ENCODE measurements at regions not wholly inside any gene's neighbourhood (a gene's known extent, or its start where the extent isn't known, plus 50 kb on each side); places are given as distances from the start of the nearest gene placed in this dataset.

GRCh38 chr17:72426321-72426720 is 305.5 kb downstream of the SOX9 start:
- Histone ChIP-seq H3K9ac (ENCODE audit: low read depth in 1 of 2, low read length in 2 of 2) (no peak overlapping the region), H3K36me3 (ENCODE audit: control insufficient read depth in 4 of 4, insufficient read depth in 3 of 4, low read depth in 1 of 4, low read length in 3 of 4) (no peaks in the 10 kb centered on the region), H3K4me1 (ENCODE audit: control insufficient read depth in 4 of 4, insufficient read depth in 4 of 4, low read length in 3 of 4) (no peaks in the 10 kb centered on the region), H3K27me3 (ENCODE audit: control insufficient read depth in 4 of 4, insufficient read depth in 4 of 4, low read length in 3 of 4) (no peaks in the 10 kb centered on the region), H3K9me3 (ENCODE audit: control insufficient read depth in 4 of 4, low read length in 3 of 4) (no peaks in the 10 kb centered on the region), H3K4me3 (ENCODE audit: low read depth in 1 of 3, low read length in 3 of 3) (no peak overlapping the region), H3K27ac (ENCODE audit: low read depth in 1 of 2, low read length in 2 of 2) (no peak overlapping the region)
- WGBS: 93% methylated on average over 4 of the region's 4 CpGs
- DNase-seq (ENCODE audit: low spot score): no peak
- TF ChIP-seq, protein P1, sequence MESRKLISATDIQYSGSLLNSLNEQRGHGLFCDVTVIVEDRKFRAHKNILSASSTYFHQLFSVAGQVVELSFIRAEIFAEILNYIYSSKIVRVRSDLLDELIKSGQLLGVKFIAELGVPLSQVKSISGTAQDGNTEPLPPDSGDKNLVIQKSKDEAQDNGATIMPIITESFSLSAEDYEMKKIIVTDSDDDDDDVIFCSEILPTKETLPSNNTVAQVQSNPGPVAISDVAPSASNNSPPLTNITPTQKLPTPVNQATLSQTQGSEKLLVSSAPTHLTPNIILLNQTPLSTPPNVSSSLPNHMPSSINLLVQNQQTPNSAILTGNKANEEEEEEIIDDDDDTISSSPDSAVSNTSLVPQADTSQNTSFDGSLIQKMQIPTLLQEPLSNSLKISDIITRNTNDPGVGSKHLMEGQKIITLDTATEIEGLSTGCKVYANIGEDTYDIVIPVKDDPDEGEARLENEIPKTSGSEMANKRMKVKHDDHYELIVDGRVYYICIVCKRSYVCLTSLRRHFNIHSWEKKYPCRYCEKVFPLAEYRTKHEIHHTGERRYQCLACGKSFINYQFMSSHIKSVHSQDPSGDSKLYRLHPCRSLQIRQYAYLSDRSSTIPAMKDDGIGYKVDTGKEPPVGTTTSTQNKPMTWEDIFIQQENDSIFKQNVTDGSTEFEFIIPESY (IDR thresholded peaks at IDR 0.05): no peak
- TF ChIP-seq JUND (IDR thresholded peaks at IDR 0.05) (no peak), TAF1 (conservative IDR thresholded peaks at IDR 0.05) (no peak), NR2F2 (IDR thresholded peaks at IDR 0.05) (no peak), FOXA1 (IDR thresholded peaks at IDR 0.05) (no peak), GABPA (IDR thresholded peaks at IDR 0.05 in 1 of 2, conservative IDR thresholded peaks at IDR 0.05 in 1 of 2) (no peak)

GRCh38 chr17:72426948-72427760 is 306.3 kb downstream of the SOX9 start:
- no peak for DNase-seq (ENCODE audit: low spot score)
- TF ChIP-seq HNF4A (conservative IDR thresholded peaks at IDR 0.05) (peak; percentile 44 to 77), FOXA2 (IDR thresholded peaks at IDR 0.05) (no peak)
- 69% methylated on average over 7 of the region's 7 CpGs for WGBS
- Histone ChIP-seq H3K36me3 (ENCODE audit: control insufficient read depth in 4 of 4, insufficient read depth in 3 of 4, low read depth in 1 of 4, low read length in 3 of 4) (no peaks in the 10 kb centered on the region), H3K27me3 (ENCODE audit: control insufficient read depth in 4 of 4, insufficient read depth in 4 of 4, low read length in 3 of 4) (no peaks in the 10 kb centered on the region), H3K4me1 (ENCODE audit: control insufficient read depth in 4 of 4, insufficient read depth in 4 of 4, low read length in 3 of 4) (no peaks in the 10 kb centered on the region), H3K9me3 (ENCODE audit: control insufficient read depth in 4 of 4, low read length in 3 of 4) (no peaks in the 10 kb centered on the region), H3K27ac (ENCODE audit: low read depth in 1 of 2, low read length in 2 of 2) (no peak overlapping the region), H3K9ac (ENCODE audit: low read depth in 1 of 2, low read length in 2 of 2) (no peak overlapping the region), H3K4me3 (ENCODE audit: low read depth in 1 of 3, low read length in 3 of 3) (no peak overlapping the region)

DNA sequence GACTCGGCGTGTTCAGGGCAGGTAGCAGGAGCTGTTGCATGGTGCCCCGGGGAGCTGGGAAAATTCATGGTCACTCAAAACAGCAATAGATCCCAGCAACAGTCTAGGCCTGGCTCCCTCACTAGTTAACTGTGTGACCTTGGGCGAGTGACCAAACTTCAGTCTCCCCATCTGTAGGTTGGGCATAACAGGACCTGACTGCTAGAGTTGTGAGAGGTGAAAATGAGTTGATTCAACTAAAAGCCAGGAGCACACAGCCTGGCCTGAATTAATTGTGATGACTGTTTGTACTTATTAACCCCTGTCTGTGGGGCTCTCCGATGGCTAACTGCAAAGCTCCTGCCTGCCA is 306.9 kb downstream of the SOX9 start:
- H3K27ac ChIP-seq (ENCODE audit: low read depth in 1 of 2, low read length in 2 of 2): no peak overlapping the region
- no peak for TF ChIP-seq CTCF (IDR thresholded peaks at IDR 0.05; ENCODE audit: low read depth, low read length, missing input control)
- TF ChIP-seq FOXA2 (IDR thresholded peaks at IDR 0.05): no peak
- no peak for TF ChIP-seq ATF3 (IDR thresholded peaks at IDR 0.05)
- TF ChIP-seq FOXA1 (IDR thresholded peaks at IDR 0.05): no peak
- TF ChIP-seq RXRA (IDR thresholded peaks at IDR 0.05): no peak
- no peak for TF ChIP-seq TAF1 (conservative IDR thresholded peaks at IDR 0.05)
- TF ChIP-seq HNF4A (conservative IDR thresholded peaks at IDR 0.05): no peak
- no peak for TF ChIP-seq EGR1 (IDR thresholded peaks at IDR 0.05; ENCODE audit: low read depth in 2 of 2)
- no peak for TF ChIP-seq HNF4G (IDR thresholded peaks at IDR 0.05)
- TF ChIP-seq JUND (IDR thresholded peaks at IDR 0.05): no peak
- TF ChIP-seq RAD21 (IDR thresholded peaks at IDR 0.05): no peak
- TF ChIP-seq, protein P2, sequence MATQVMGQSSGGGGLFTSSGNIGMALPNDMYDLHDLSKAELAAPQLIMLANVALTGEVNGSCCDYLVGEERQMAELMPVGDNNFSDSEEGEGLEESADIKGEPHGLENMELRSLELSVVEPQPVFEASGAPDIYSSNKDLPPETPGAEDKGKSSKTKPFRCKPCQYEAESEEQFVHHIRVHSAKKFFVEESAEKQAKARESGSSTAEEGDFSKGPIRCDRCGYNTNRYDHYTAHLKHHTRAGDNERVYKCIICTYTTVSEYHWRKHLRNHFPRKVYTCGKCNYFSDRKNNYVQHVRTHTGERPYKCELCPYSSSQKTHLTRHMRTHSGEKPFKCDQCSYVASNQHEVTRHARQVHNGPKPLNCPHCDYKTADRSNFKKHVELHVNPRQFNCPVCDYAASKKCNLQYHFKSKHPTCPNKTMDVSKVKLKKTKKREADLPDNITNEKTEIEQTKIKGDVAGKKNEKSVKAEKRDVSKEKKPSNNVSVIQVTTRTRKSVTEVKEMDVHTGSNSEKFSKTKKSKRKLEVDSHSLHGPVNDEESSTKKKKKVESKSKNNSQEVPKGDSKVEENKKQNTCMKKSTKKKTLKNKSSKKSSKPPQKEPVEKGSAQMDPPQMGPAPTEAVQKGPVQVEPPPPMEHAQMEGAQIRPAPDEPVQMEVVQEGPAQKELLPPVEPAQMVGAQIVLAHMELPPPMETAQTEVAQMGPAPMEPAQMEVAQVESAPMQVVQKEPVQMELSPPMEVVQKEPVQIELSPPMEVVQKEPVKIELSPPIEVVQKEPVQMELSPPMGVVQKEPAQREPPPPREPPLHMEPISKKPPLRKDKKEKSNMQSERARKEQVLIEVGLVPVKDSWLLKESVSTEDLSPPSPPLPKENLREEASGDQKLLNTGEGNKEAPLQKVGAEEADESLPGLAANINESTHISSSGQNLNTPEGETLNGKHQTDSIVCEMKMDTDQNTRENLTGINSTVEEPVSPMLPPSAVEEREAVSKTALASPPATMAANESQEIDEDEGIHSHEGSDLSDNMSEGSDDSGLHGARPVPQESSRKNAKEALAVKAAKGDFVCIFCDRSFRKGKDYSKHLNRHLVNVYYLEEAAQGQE (IDR thresholded peaks at IDR 0.05): no peak
- TF ChIP-seq, protein P1 (IDR thresholded peaks at IDR 0.05): no peak
- TF ChIP-seq, protein P3, sequence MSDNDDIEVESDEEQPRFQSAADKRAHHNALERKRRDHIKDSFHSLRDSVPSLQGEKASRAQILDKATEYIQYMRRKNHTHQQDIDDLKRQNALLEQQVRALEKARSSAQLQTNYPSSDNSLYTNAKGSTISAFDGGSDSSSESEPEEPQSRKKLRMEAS (IDR thresholded peaks at IDR 0.05): no peak
- no peak for TF ChIP-seq SP1 (IDR thresholded peaks at IDR 0.05)
- no peak for TF ChIP-seq YY1 (IDR thresholded peaks at IDR 0.05)
- H3K9ac ChIP-seq (ENCODE audit: low read depth in 1 of 2, low read length in 2 of 2): no peak overlapping the region
- H3K4me3 ChIP-seq (ENCODE audit: low read depth in 1 of 3, low read length in 3 of 3): no peak overlapping the region
- no peaks in the 10 kb centered on the region for H3K4me1 ChIP-seq (ENCODE audit: control insufficient read depth in 4 of 4, insufficient read depth in 4 of 4, low read length in 3 of 4)
- WGBS: 85% methylated on average over 5 of the region's 5 CpGs
- no peaks in the 10 kb centered on the region for H3K36me3 ChIP-seq (ENCODE audit: control insufficient read depth in 4 of 4, insufficient read depth in 3 of 4, low read depth in 1 of 4, low read length in 3 of 4)
- no peaks in the 10 kb centered on the region for H3K27me3 ChIP-seq (ENCODE audit: control insufficient read depth in 4 of 4, insufficient read depth in 4 of 4, low read length in 3 of 4)
- no peak for DNase-seq (ENCODE audit: low spot score)
- no peaks in the 10 kb centered on the region for H3K9me3 ChIP-seq (ENCODE audit: control insufficient read depth in 4 of 4, low read length in 3 of 4)

All from liver (tissue), 8 donors.